SK-N-SH (cell line): ENCODE measurements at regions not wholly inside any gene's neighbourhood (a gene's known extent, or its start where the extent isn't known, plus 50 kb on each side); places are given as distances from the start of the nearest gene placed in this dataset.

Experiments used
- POLR2AphosphoS5 ChIP-seq: IDR thresholded peaks from 2 replicates; pipeline ENCODE4 v1.6.1; 2012; ENCODE audit warnings: low read depth, low read length
- RAD21 ChIP-seq: IDR thresholded peaks from 2 replicates; pipeline ENCODE4 v1.6.1; 2012; ENCODE audit warnings: mild to moderate bottlenecking, low read length
- RFX5 ChIP-seq: IDR thresholded peaks from 2 replicates; pipeline ENCODE4 v1.6.1; 2012; ENCODE audit warnings: mild to moderate bottlenecking, improper control_type of control experiment, low read length
- TF ChIP-seq, protein P1 (sequence below): IDR thresholded peaks from 2 replicates; pipeline ENCODE4; 2012
- TF ChIP-seq, protein P2 (sequence below): fragments of 200-600 bp; sonication (generic); IDR thresholded peaks from 2 replicates; pipeline ENCODE4 v1.6.1; 2017; ENCODE audit warnings: antibody characterized with exemption, mild to moderate bottlenecking, moderate library complexity

DNA sequence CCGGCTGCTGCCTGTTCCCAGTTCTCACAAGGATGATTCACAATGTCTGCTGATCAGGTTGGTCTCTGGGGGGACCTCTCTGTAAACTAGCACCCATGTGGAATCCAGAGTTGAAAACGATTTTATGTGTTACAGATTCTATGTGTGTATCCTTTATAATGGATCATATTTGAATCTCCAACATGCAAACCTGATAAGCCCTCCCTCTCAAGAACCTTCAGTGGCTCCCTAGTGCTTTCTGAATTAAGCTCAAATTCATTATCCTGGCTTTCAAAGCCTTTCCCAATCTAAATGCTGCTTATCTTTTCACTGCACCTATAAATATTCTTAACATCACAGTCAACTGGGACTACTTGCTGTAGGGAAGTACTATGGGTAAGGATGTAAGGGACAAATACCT, 166.8 kb upstream of the USP24 start:
- no peak for TF ChIP-seq POLR2AphosphoS5
- TF ChIP-seq RAD21, result no peak
- TF ChIP-seq, protein P1, sequence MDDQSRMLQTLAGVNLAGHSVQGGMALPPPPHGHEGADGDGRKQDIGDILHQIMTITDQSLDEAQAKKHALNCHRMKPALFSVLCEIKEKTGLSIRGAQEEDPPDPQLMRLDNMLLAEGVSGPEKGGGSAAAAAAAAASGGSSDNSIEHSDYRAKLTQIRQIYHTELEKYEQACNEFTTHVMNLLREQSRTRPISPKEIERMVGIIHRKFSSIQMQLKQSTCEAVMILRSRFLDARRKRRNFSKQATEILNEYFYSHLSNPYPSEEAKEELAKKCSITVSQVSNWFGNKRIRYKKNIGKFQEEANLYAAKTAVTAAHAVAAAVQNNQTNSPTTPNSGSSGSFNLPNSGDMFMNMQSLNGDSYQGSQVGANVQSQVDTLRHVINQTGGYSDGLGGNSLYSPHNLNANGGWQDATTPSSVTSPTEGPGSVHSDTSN, result no peak
- TF ChIP-seq, protein P2, sequence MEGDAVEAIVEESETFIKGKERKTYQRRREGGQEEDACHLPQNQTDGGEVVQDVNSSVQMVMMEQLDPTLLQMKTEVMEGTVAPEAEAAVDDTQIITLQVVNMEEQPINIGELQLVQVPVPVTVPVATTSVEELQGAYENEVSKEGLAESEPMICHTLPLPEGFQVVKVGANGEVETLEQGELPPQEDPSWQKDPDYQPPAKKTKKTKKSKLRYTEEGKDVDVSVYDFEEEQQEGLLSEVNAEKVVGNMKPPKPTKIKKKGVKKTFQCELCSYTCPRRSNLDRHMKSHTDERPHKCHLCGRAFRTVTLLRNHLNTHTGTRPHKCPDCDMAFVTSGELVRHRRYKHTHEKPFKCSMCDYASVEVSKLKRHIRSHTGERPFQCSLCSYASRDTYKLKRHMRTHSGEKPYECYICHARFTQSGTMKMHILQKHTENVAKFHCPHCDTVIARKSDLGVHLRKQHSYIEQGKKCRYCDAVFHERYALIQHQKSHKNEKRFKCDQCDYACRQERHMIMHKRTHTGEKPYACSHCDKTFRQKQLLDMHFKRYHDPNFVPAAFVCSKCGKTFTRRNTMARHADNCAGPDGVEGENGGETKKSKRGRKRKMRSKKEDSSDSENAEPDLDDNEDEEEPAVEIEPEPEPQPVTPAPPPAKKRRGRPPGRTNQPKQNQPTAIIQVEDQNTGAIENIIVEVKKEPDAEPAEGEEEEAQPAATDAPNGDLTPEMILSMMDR, result no peak
- TF ChIP-seq RFX5, result no peak
